GM18951 (cell line): ENCODE measurements at regions not wholly inside any gene's neighbourhood (a gene's known extent, or its start where the extent isn't known, plus 50 kb on each side); places are given as distances from the start of the nearest gene placed in this dataset.

Source experiments
- POLR2A ChIP-seq: IDR thresholded peaks from 4 replicates; pipeline ENCODE4 v1.6.1; 2011; ENCODE audit warnings: mild to moderate bottlenecking; ENCODE audit not compliant: insufficient read length, insufficient read depth; ENCODE audit errors: extremely low read depth
- in situ Hi-C: fragments of 300-500 bp; cut with MboI; formaldehyde crosslinking; loops from one replicate; pipeline ENCODE4 v1.12.0; 2022; ENCODE audit warnings: low sequenced_read_pairs, mixed read lengths, inconsistent platforms; ENCODE audit not compliant: unreplicated experiment

GRCh38 chr20:7458459-7458858, 481.8 kb downstream of the HAO1 start:
- no peak for TF ChIP-seq POLR2A
- in situ Hi-C loops: no loop called here

GRCh38 chr20:7459083-7459482, 481.2 kb downstream of the HAO1 start:
- TF ChIP-seq POLR2A: no peak
- in situ Hi-C loops: no loop called here

GRCh38 chr20:7463290-7463689, 477.0 kb downstream of the HAO1 start:
- no peak for TF ChIP-seq POLR2A
- in situ Hi-C loops: no loop called here

- in situ Hi-C loops: no loop called here
- no peak for TF ChIP-seq POLR2A
Observed at GRCh38 chr20:7470912-7471311, 469.3 kb downstream of the HAO1 start.

- no peak for TF ChIP-seq POLR2A
- in situ Hi-C loops: no loop called here
Observed at GRCh38 chr20:7490288-7490687, 450.0 kb downstream of the HAO1 start.

GRCh38 chr20:7492257-7492656, 448.0 kb downstream of the HAO1 start:
- in situ Hi-C loops: no loop called here
- TF ChIP-seq POLR2A: no peak

- in situ Hi-C loops: no loop called here
Observed at GRCh38 chr20:7493311-7493710, 446.9 kb downstream of the HAO1 start.

GRCh38 chr20:7496394-7496991, 443.8 kb downstream of the HAO1 start:
- TF ChIP-seq POLR2A: no peak
- in situ Hi-C loops: no loop called here

More at GRCh38 chr20:7493311-7493710, 446.9 kb downstream of the HAO1 start:
- no peak for TF ChIP-seq POLR2A

GRCh38 chr20:7497985-7498384, 442.3 kb downstream of the HAO1 start:
- in situ Hi-C loops: no loop called here
- no peak for TF ChIP-seq POLR2A

GRCh38 chr20:7499201-7499600, 441.1 kb downstream of the HAO1 start:
- in situ Hi-C loops: no loop called here
- no peak for TF ChIP-seq POLR2A

- TF ChIP-seq POLR2A: no peak
- in situ Hi-C loops: no loop called here
Observed at GRCh38 chr20:7500231-7500663, 440.0 kb downstream of the HAO1 start.

- in situ Hi-C loops: no loop called here
- TF ChIP-seq POLR2A: no peak
Observed at GRCh38 chr20:7503501-7503900, 436.8 kb downstream of the HAO1 start.

GRCh38 chr20:7505152-7505834, 435.0 kb downstream of the HAO1 start:
- no peak for TF ChIP-seq POLR2A
- in situ Hi-C loops: no loop called here

- in situ Hi-C loops: no loop called here
- no peak for TF ChIP-seq POLR2A
Observed at GRCh38 chr20:7505835-7506221, 434.4 kb downstream of the HAO1 start.

- in situ Hi-C loops: no loop called here
- no peak for TF ChIP-seq POLR2A
Observed at GRCh38 chr20:7516621-7517111, 423.6 kb downstream of the HAO1 start.

- in situ Hi-C loops: no loop called here
- no peak for TF ChIP-seq POLR2A
Observed at GRCh38 chr20:7520361-7520760, 419.9 kb downstream of the HAO1 start.
